ENCODE measurements at regions not wholly inside any gene's neighbourhood (a gene's known extent, or its start where the extent isn't known, plus 50 kb on each side); places are given as distances from the start of the nearest gene placed in this dataset.

DNA sequence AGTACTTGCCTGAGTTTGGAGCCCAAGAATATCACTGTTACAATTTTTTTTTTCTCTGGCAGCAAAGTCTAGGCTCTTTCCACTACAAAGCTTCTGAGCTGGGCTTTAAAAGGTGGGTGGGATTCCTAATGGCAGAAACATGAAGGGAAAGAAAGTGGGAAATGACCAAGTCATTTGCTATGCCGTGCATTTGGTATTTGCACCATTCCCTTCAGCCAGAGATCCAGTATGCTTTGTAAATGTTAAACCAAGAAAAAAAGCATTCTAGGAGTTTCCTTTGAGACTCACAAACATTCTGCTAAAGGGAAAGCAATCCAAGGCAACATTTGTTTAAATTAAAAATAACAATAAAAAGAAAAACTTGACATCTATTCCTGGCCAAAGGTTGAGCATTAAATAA, 451.2 kb downstream of the RAB28 start:
- no peak for DNase-seq (ENCODE audit: low spot score)
- H3K4me1 ChIP-seq (ENCODE audit: control insufficient read depth in 4 of 4, insufficient read depth in 4 of 4, low read length in 3 of 4): peaks cover 0 to 4% (median 0%) of the 10 kb centered on the region in 4 donors
- no peak overlapping the region for H3K4me3 ChIP-seq (ENCODE audit: low read depth in 1 of 3, low read length in 3 of 3)
- no peaks in the 10 kb centered on the region for H3K9me3 ChIP-seq (ENCODE audit: control insufficient read depth in 4 of 4, low read length in 3 of 4)
- H3K36me3 ChIP-seq (ENCODE audit: control insufficient read depth in 4 of 4, insufficient read depth in 3 of 4, low read depth in 1 of 4, low read length in 3 of 4): no peaks in the 10 kb centered on the region
- H3K27me3 ChIP-seq (ENCODE audit: control insufficient read depth in 4 of 4, insufficient read depth in 4 of 4, low read length in 3 of 4): no peaks in the 10 kb centered on the region
- TF ChIP-seq FOXA2 (IDR thresholded peaks at IDR 0.05) (no peak), MAX (IDR thresholded peaks at IDR 0.05) (no peak), FOXA1 (IDR thresholded peaks at IDR 0.05) (no peak)
- no peak overlapping the region for H3K9ac ChIP-seq (ENCODE audit: low read depth in 1 of 2, low read length in 2 of 2)
- H3K27ac ChIP-seq (ENCODE audit: low read depth in 1 of 2, low read length in 2 of 2): no peak overlapping the region
- 90% methylated on average over 1 of the region's 1 CpG for WGBS

- H3K9ac ChIP-seq (ENCODE audit: low read depth in 1 of 2, low read length in 2 of 2): no peak overlapping the region
- no peaks in the 10 kb centered on the region for H3K9me3 ChIP-seq (ENCODE audit: control insufficient read depth in 4 of 4, low read length in 3 of 4)
- no peak overlapping the region for H3K4me3 ChIP-seq (ENCODE audit: low read depth in 1 of 3, low read length in 3 of 3)
- peaks cover 0 to 3% (median 0%) of the 10 kb centered on the region in 4 donors for H3K4me1 ChIP-seq (ENCODE audit: control insufficient read depth in 4 of 4, insufficient read depth in 4 of 4, low read length in 3 of 4)
- no peaks in the 10 kb centered on the region for H3K27me3 ChIP-seq (ENCODE audit: control insufficient read depth in 4 of 4, insufficient read depth in 4 of 4, low read length in 3 of 4)
- H3K27ac ChIP-seq (ENCODE audit: low read depth in 1 of 2, low read length in 2 of 2): no peak overlapping the region
- H3K36me3 ChIP-seq (ENCODE audit: control insufficient read depth in 4 of 4, insufficient read depth in 3 of 4, low read depth in 1 of 4, low read length in 3 of 4): no peaks in the 10 kb centered on the region
- TF ChIP-seq SP1 (IDR thresholded peaks at IDR 0.05) (no peak), HNF4A (conservative IDR thresholded peaks at IDR 0.05) (peak; percentile 59 to 62)
- WGBS: 69% methylated on average over 7 of the region's 7 CpGs
- no peak for DNase-seq (ENCODE audit: low spot score)
Measured at GRCh38 chr4:13024147-13025105, 459.7 kb downstream of the RAB28 start.

DNA sequence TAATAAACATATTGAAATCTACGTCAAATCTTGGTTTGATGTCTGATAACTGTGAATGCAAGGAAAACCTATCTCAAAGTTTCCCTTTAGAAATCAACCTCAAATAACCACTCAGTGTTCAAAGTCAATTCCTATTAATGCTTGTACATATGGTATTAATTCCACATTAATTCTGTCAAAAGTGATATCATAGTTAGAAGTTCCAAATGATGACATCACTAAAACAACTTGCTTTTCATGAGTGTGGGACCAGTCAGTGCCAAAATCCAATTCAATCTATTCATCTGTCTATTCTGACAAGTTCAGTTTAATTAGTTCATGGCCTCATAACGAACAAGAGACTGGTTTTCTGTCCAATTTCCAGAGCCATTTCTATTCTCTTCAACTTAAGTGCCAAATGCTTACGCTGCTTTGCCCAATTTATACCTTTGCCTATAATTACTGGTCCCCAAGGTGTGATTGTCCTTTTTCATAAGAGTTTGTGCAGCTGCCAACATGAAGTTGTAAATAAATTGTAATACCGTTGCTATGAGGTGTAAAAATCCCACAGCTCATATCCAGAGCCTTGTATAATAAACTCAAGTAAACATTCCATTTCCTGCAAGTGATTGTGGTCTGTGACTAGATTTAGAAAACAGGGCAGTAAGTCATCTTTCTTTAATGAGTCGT, 476.2 kb downstream of the RAB28 start:
- Histone ChIP-seq H3K27ac (ENCODE audit: low read depth in 1 of 2, low read length in 2 of 2) (no peak overlapping the region), H3K4me1 (ENCODE audit: control insufficient read depth in 4 of 4, insufficient read depth in 4 of 4, low read length in 3 of 4) (no peaks in the 10 kb centered on the region), H3K36me3 (ENCODE audit: control insufficient read depth in 4 of 4, insufficient read depth in 3 of 4, low read depth in 1 of 4, low read length in 3 of 4) (no peaks in the 10 kb centered on the region), H3K27me3 (ENCODE audit: control insufficient read depth in 4 of 4, insufficient read depth in 4 of 4, low read length in 3 of 4) (no peaks in the 10 kb centered on the region), H3K9ac (ENCODE audit: low read depth in 1 of 2, low read length in 2 of 2) (no peak overlapping the region), H3K4me3 (ENCODE audit: low read depth in 1 of 3, low read length in 3 of 3) (no peak overlapping the region), H3K9me3 (ENCODE audit: control insufficient read depth in 4 of 4, low read length in 3 of 4) (no peaks in the 10 kb centered on the region)
- no peak for DNase-seq (ENCODE audit: low spot score)
- WGBS: 77% methylated on average over 5 of the region's 5 CpGs
- TF ChIP-seq JUND (IDR thresholded peaks at IDR 0.05) (no peak), RAD21 (IDR thresholded peaks at IDR 0.05) (no peak), SP1 (IDR thresholded peaks at IDR 0.05) (no peak), FOXA1 (IDR thresholded peaks at IDR 0.05) (no peak), MAX (IDR thresholded peaks at IDR 0.05) (no peak), FOXA2 (IDR thresholded peaks at IDR 0.05) (no peak)
- TF ChIP-seq, protein P1, sequence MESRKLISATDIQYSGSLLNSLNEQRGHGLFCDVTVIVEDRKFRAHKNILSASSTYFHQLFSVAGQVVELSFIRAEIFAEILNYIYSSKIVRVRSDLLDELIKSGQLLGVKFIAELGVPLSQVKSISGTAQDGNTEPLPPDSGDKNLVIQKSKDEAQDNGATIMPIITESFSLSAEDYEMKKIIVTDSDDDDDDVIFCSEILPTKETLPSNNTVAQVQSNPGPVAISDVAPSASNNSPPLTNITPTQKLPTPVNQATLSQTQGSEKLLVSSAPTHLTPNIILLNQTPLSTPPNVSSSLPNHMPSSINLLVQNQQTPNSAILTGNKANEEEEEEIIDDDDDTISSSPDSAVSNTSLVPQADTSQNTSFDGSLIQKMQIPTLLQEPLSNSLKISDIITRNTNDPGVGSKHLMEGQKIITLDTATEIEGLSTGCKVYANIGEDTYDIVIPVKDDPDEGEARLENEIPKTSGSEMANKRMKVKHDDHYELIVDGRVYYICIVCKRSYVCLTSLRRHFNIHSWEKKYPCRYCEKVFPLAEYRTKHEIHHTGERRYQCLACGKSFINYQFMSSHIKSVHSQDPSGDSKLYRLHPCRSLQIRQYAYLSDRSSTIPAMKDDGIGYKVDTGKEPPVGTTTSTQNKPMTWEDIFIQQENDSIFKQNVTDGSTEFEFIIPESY (IDR thresholded peaks at IDR 0.05): no peak

DNA sequence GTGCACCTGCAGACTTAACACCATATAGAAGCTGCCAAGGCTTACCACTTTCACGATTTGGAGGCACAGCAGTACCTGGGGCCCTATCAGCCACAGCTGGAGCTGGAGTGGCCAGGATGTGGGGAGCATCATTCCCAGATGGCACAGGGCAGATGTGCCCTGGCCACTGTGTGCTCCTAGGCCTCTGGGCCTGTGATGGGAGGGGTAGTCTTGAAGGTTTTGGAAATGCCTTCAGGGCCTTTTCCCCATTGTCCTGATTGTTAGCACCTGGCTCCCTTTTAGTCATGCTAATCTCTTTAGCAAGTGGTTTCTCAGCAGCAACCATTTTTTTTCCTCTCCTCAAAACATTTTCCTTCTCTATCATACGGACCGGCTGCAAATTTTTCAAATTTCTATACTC, 490.2 kb downstream of the RAB28 start:
- H3K9me3 ChIP-seq (ENCODE audit: control insufficient read depth in 4 of 4, low read length in 3 of 4): no peaks in the 10 kb centered on the region
- no peaks in the 10 kb centered on the region for H3K4me1 ChIP-seq (ENCODE audit: control insufficient read depth in 4 of 4, insufficient read depth in 4 of 4, low read length in 3 of 4)
- no peaks in the 10 kb centered on the region for H3K36me3 ChIP-seq (ENCODE audit: control insufficient read depth in 4 of 4, insufficient read depth in 3 of 4, low read depth in 1 of 4, low read length in 3 of 4)
- WGBS: 96% methylated on average over 3 of the region's 3 CpGs
- no peak overlapping the region for H3K9ac ChIP-seq (ENCODE audit: low read depth in 1 of 2, low read length in 2 of 2)
- H3K27me3 ChIP-seq (ENCODE audit: control insufficient read depth in 4 of 4, insufficient read depth in 4 of 4, low read length in 3 of 4): no peaks in the 10 kb centered on the region
- H3K27ac ChIP-seq (ENCODE audit: low read depth in 1 of 2, low read length in 2 of 2): no peak overlapping the region
- DNase-seq (ENCODE audit: low spot score): no peak
- H3K4me3 ChIP-seq (ENCODE audit: low read depth in 1 of 3, low read length in 3 of 3): no peak overlapping the region
- no peak for TF ChIP-seq SP1 (IDR thresholded peaks at IDR 0.05)
- TF ChIP-seq RAD21 (IDR thresholded peaks at IDR 0.05): no peak
- TF ChIP-seq TAF1 (conservative IDR thresholded peaks at IDR 0.05): no peak
- TF ChIP-seq HNF4A (conservative IDR thresholded peaks at IDR 0.05): no peak
- no peak for TF ChIP-seq HNF4G (IDR thresholded peaks at IDR 0.05)
- TF ChIP-seq GABPA (IDR thresholded peaks at IDR 0.05 in 1 of 2, conservative IDR thresholded peaks at IDR 0.05 in 1 of 2): no peak
- no peak for TF ChIP-seq RXRA (IDR thresholded peaks at IDR 0.05)
- no peak for TF ChIP-seq CTCF (IDR thresholded peaks at IDR 0.05; ENCODE audit: low read depth, low read length, missing input control)
- no peak for TF ChIP-seq NR2F2 (IDR thresholded peaks at IDR 0.05)
